DND-41 (cell line): ENCODE measurements at regions not wholly inside any gene's neighbourhood (a gene's known extent, or its start where the extent isn't known, plus 50 kb on each side); places are given as distances from the start of the nearest gene placed in this dataset.

ENCODE experiments used
- CTCF ChIP-seq: IDR thresholded peaks from 2 replicates; pipeline ENCODE4 v1.5.1; 2012; ENCODE audit warnings: borderline replicate concordance, low read length, moderate library complexity, mild to moderate bottlenecking; ENCODE audit not compliant: poor library complexity, severe bottlenecking; ENCODE audit errors: extremely low read depth
- EZH2 ChIP-seq: IDR thresholded peaks from 3 replicates; pipeline ENCODE4 v1.6.1; 2012; ENCODE audit warnings: borderline replicate concordance, low read depth, mild to moderate bottlenecking, moderate library complexity, low read length, inconsistent platforms; ENCODE audit not compliant: severe bottlenecking

GRCh38 chr13:22107549-22107948 is 436.7 kb downstream of the FGF9 start:
- TF ChIP-seq CTCF (no peak), EZH2 (no peak)
